ENCODE measurements at regions not wholly inside any gene's neighbourhood (a gene's known extent, or its start where the extent isn't known, plus 50 kb on each side); places are given as distances from the start of the nearest gene placed in this dataset.

DNA sequence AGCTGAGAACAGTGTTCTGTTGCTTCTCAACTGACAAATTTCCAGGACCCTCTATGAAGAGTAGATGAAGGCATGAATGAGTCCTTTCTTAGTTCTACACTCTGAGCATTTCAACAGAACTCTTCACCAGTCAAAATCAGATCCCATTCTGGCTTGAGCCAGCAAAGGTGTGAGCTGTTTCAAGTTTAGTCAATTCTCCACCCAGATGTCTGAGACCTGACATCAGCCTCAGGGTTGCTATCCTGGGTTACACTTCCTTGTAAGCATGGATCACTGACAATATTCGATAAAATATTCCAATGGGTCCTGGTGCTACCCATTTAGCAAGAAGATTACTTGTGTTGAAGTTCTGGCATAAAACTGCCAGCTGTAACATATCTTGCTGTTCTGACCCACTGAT lies 97.6 kb upstream of the PPP2R3A start:
- TF ChIP-seq, protein P1, sequence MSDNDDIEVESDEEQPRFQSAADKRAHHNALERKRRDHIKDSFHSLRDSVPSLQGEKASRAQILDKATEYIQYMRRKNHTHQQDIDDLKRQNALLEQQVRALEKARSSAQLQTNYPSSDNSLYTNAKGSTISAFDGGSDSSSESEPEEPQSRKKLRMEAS (IDR thresholded peaks at IDR 0.05; ENCODE audit: low read depth, low read length): no peak
- no peak for TF ChIP-seq MYC (IDR thresholded peaks at IDR 0.05; ENCODE audit: low read depth, low read length)
